ENCODE measurements at regions not wholly inside any gene's neighbourhood (a gene's known extent, or its start where the extent isn't known, plus 50 kb on each side); places are given as distances from the start of the nearest gene placed in this dataset.
A peak's percentile ranks its signal among the peaks of the same experiment; 100 is the strongest.
"Not testable (repeated sequence)": the region's sequence is repeated elsewhere in the genome, so short reads cannot be mapped to it uniquely, and the experiment has no call there.

GRCh38 chr3:11739706-11740105 lies 96.0 kb upstream of the VGLL4 start:
- DNase-seq: no peak

- DNase-seq: no peak
Observed at GRCh38 chr3:11739123-11739522, 95.4 kb upstream of the VGLL4 start.

DNA sequence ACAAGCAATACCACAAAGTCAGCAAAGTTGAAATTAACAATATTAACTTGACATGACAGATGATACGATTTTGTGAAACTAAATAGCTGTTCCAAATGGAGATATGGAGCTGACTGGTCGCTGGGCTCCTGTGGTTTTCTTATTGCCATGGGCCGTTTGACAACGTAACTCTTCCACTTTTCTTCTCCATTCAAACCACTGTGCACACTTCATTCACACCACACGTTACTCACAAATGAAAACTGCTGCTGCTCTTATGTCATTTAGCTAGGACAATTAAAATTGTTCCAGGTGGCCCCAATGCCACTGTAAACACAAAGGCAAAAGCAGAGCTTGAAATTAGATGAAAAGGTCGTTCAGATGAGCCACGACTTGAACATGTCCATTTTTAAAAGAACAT lies 94.0 kb upstream of the VGLL4 start:
- DNase-seq: no peak

DNA sequence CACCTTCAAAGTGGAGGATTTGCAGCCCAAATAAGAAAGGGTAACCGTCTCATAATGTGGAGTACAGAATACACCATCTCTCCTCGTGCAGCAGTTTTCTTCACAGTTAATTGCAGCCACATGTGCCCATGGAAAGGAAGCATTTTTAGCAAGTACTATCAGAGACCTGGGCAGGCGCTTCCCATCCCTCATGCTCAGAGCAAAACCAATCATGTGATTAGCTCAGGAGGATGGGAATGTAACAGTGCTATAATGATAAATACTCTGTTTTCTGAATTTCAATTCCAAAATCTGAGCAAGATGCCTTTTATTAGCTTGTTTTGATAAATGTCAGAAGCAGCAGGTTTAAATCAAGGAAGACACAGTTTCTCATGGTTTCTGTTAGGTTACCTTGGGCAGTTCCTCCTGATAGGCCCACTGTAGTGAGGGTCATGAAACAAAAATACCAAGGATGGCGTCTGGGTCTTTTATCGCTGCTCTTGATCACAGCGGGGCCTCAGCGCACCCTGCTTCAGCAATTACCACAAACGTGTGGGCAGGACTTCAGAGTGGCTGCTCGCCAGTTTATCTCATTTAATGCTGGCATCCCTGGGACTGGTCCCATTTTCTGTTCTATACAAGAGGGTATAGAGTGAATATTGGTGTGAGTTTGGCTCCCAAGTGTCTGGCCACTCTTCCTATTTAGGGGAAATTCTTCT lies 92.6 kb upstream of the VGLL4 start:
- no peak for DNase-seq

- DNase-seq: no peak
Observed at GRCh38 chr3:11735638-11736037, 91.9 kb upstream of the VGLL4 start.

DNA sequence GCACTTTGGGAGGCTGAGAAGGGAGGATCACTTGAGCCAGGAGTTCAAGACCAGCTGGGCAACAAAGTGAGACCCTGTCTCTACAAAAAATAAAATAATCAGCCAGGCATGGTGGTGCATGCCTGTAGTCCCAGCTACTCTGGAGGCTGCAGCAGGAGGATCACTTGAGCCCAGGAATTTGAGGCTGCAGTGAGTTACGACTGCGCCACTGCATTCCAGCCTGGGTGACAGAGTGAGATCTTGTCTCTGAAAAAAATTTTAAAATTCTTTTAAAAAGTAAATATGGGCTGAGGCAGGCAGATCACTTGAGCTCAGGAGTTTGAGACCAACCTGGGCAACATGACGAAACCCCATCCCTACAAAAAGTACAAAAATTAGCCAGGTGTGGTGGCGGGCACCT lies 91.4 kb upstream of the VGLL4 start:
- DNase-seq: not testable (repeated sequence)

GRCh38 chr3:11733914-11734313 lies 90.2 kb upstream of the VGLL4 start:
- no peak for DNase-seq

DNA sequence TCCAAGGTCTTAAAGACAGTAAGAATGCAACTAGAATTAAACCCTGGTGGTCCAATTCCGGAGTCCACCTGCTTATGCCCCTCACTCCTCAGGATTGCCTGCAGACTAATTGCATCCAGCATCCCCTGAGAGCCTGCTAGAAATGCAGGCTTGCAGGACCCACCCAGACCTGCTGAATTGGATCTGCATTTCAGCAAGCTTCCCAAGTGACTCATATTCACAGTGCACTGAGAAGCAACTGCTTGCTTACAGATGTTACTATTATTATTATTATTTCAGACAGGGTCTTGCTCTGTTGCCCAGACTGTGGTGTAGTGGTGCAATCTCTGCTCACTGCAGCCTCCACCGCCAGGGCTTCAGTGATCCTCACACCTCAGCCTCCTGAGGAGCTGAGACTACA lies 83.5 kb upstream of the VGLL4 start:
- no peak for DNase-seq

GRCh38 chr3:11726146-11726545 lies 82.4 kb upstream of the VGLL4 start:
- DNase-seq: no peak

- not testable (repeated sequence) for DNase-seq
Observed at GRCh38 chr3:11725340-11725641, 81.6 kb upstream of the VGLL4 start.

GRCh38 chr3:11724615-11725339 lies 81.1 kb upstream of the VGLL4 start:
- DNase-seq: peak; percentile 6

DNA sequence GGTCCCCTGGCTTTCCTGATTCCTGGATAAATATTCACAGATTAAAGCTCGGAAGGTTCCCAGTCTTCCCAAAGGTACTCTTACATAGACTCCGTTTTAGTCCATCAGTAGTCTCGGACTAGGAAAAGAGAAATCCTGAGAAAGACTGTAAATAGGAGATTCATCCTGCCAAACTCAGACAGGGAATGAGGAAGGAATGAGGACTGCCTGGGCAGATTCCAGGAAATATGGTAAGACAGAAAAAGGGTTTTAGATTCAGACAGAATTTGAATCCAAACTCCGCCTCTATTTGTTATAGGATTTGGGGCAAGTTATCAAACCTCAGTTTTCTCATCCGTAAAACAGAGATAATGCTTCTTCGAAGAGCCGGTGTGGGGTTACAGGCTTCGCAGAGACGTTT lies 77.8 kb upstream of the VGLL4 start:
- no peak for DNase-seq

GRCh38 chr3:11720917-11721411 lies 77.2 kb upstream of the VGLL4 start:
- DNase-seq: no peak

GRCh38 chr3:11720304-11720898 lies 76.7 kb upstream of the VGLL4 start:
- peak; percentile 62 for DNase-seq

DNA sequence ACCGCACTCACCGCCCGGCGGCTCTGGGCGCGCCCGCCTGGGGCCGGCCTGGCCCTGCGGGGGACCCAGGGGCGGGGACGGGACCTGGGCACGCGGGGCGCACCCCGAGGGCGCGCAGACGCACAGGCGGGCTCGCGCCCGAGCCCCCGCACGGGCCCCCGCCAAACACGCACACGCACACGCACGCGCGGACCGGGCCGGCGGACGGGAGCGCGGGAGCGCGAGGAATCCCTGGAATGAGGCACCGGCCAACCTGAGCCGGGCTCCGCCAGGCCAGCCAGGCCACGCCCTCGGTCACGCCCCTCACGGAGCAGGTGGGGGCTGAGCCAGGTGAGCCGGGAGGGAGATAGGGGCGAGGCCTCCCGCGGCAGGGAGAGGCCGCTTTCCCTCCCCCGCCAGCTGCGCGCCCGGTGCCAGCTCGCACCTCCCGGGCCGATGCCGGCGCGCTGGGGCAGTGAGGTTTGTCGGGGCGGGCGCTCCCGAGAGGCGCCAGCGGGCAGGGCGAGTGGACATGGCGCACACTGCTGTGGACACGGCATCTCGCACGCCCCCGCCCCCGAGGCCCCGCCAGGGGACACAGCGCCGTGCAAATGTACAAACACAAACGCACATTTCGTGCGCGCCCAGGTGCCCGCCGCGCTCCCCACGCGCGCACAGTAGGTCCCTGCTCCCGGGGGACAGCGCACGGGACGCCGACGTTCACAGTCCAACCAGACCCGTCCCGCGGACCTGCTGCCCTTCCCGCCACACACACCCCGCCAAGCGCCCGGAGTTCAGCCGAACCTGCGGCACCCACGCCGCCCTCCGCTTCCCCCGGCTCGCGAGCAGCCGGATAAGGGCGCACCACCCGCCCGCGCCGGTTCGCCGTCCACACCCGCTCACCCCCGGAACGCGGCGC lies 75.9 kb upstream of the VGLL4 start:
- peak; percentile 74 for DNase-seq

DNA sequence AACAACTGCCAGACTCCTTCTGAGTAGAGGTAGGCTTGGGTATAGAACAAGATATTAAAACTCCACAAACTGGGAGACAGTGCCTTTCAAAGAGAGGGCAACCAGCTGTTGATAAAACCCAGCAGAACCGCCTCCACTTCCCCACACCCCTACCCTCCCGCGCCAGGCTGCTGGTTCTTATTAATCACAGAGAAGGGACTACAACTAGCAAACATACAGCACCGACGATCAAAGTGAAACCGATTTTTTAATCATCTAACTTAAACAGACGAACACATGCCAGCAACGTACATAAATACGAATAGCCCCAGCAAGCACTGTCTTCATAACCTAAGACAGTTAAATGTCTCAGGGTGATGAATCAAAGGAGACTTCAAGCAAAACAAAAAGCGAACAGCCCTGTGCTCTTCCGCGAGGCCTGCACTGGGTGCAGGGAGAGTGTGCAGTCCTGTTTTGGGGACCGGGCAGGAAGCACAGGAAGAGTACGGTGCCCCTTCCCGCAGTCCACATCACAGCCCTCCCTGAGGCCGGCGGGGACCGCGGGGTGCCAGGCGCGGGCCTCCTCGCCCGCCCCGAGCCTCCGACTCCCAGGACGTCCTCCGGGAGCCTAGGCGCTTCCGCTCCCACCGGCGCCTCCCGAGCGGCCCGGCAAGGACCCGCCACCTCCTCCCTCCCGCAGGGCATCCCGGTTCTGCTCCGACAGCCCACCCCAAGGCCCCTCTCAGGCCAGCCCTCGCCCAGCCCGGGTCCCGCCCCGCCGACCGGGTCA lies 75.1 kb upstream of the VGLL4 start:
- DNase-seq: peak; percentile 63

DNA sequence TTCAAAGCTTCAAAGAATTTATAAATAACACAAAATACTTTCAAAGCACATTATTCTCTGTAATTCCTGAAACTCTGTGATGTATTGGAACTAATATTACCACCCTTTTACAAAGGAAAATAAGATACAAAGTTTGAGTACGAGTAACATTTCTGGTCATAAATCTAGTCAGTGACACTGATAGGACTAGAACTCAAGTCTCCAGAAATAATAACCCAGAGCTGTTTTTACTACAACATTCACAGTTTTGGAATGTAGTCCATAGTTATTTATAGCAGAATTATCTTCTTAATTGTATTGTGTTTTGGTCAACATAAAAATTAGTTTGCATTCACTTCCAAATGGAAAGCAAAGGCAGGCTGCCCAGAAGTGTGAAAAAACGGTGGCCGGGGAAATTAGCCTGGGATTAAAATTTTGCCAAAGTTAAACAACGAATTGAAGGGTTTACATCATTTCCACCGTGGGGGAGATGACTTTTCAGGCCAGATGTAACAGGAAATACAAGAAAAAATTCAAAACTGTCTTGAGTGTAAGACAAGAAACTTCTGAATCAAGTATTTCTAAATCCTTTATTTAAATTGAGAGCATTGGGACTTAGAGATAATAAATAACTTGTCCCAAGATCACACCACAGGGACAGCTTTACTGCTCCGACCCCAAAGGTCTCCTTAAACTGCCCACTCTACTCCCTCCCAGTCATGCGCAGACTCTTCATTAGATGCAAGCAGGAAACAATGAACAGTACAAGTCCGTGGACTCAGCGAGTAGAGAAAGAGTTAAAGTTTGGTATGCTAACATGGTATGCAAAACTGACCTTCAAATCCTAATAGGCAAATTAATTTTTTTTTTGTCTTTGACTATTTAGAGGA lies 74.3 kb upstream of the VGLL4 start:
- no peak for DNase-seq

DNA sequence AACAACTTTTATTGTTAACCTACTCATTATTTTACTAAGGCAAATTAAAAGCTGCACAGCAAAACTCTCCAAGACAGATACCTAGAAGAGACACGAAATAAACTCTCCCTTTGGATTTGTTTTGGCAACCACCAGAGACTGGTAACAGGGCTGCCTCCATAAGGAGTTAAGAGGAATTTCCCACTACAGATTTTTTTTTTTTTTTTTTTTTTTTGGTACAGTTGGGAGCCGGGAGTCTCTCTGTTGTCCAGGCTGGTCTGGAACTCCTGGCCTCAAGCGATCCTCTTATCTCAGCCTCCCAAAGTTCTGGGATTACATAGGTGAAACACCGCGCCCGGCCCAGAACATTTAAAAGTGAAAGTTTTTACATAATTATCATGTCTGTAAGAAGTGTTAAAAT lies 73.6 kb upstream of the VGLL4 start:
- no peak for DNase-seq

- DNase-seq: no peak
Observed at GRCh38 chr3:11716573-11717290, 73.0 kb upstream of the VGLL4 start.

DNA sequence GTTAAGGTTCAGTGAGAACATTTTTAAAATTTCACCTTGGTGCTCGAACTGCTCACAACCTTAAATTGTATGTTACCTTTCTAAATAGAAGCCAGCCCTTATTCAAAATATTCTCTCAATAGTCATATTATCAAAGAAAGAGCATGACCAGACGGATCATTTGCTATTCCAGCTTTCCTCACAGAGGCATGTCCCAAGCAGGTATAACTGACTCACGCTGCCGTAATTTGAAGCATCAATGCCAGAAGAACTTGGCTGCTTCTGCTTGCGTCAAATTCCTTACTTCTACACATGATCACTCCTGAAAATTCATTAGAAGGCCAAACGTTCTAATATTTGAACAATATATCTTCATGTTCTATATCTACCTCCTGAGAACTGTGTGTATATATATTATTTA lies 69.5 kb upstream of the VGLL4 start:
- no peak for DNase-seq

DNA sequence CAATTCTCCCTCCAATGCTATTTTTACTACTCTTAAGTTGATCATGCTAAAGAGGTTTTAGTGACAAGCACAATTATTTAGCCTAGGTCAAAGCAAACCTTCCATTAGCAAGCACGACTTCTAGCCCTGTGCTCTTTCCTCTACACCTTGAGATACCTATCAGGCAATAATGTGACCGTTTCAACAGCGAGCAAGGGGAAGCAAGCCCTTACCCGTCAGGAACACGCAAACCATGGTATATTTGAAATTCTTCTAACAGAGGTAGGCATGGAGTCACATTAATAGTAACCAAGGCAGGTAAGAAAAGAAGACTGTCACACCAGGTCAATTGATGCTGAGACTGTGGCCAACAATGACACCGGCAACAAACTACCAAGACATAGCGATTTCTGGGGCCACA lies 68.9 kb upstream of the VGLL4 start:
- no peak for DNase-seq
